ENCODE measurements at regions not wholly inside any gene's neighbourhood (a gene's known extent, or its start where the extent isn't known, plus 50 kb on each side); places are given as distances from the start of the nearest gene placed in this dataset.

- DNase-seq: no peak
Measured at GRCh38 chr11:15861256-15861655, 495.1 kb downstream of the SOX6 start.

- no peak for DNase-seq
Measured at GRCh38 chr11:15863411-15863810, 492.9 kb downstream of the SOX6 start.

GRCh38 chr11:15864026-15864805, 492.1 kb downstream of the SOX6 start:
- no peak for DNase-seq

GRCh38 chr11:15865212-15865987, 490.9 kb downstream of the SOX6 start:
- no peak for DNase-seq

GRCh38 chr11:15867871-15868270, 488.5 kb downstream of the SOX6 start:
- no peak for DNase-seq

GRCh38 chr11:15870911-15871310, 485.4 kb downstream of the SOX6 start:
- no peak for DNase-seq

- DNase-seq: no peak
Measured at GRCh38 chr11:15871904-15872626, 484.3 kb downstream of the SOX6 start.

- no peak for DNase-seq
Measured at GRCh38 chr11:15873501-15873900, 482.8 kb downstream of the SOX6 start.

GRCh38 chr11:15874704-15875103, 481.6 kb downstream of the SOX6 start:
- DNase-seq: no peak

- no peak for DNase-seq
Measured at GRCh38 chr11:15875393-15875792, 481.0 kb downstream of the SOX6 start.

GRCh38 chr11:15875943-15876342, 480.4 kb downstream of the SOX6 start:
- no peak for DNase-seq

- DNase-seq: no peak
Measured at GRCh38 chr11:15878756-15879155, 477.6 kb downstream of the SOX6 start.

GRCh38 chr11:15880291-15880690, 476.1 kb downstream of the SOX6 start:
- DNase-seq: no peak

- no peak for DNase-seq
Measured at GRCh38 chr11:15882876-15883454, 473.4 kb downstream of the SOX6 start.

- no peak for DNase-seq
Measured at GRCh38 chr11:15883455-15883920, 472.9 kb downstream of the SOX6 start.

- no peak for DNase-seq
Measured at GRCh38 chr11:15884141-15884540, 472.2 kb downstream of the SOX6 start.

- no peak for DNase-seq
Measured at GRCh38 chr11:15884777-15885540, 471.4 kb downstream of the SOX6 start.

GRCh38 chr11:15885854-15886253, 470.5 kb downstream of the SOX6 start:
- DNase-seq: no peak

- no peak for DNase-seq
Measured at GRCh38 chr11:15886299-15886698, 470.0 kb downstream of the SOX6 start.

- no peak for DNase-seq
Measured at GRCh38 chr11:15886866-15887265, 469.5 kb downstream of the SOX6 start.

- DNase-seq: no peak
Measured at GRCh38 chr11:15888556-15889345, 467.6 kb downstream of the SOX6 start.

All from cerebellar nuclear complex (tissue), 1 donor.